HL-60 (cell line): ENCODE measurements at regions not wholly inside any gene's neighbourhood (a gene's known extent, or its start where the extent isn't known, plus 50 kb on each side); places are given as distances from the start of the nearest gene placed in this dataset.

Source experiments
- DNase-seq, 2 experiments: peaks; one replicate each; pipeline ENCODE4 v3.0.0-alpha.2; 2010 to 2020; ENCODE audit warnings: low read depth in 1 of 2, low spot score in 1 of 2
- H3K27ac ChIP-seq: fragments of 250-450 bp; sonication (Bioruptor Pico); replicated peaks from 2 replicates; pipeline ENCODE4 v1.5.1; 2020; ENCODE audit warnings: mild to moderate bottlenecking, moderate library complexity
- H3K27me3 ChIP-seq: fragments of 250-450 bp; sonication (Bioruptor Pico); 2 replicates; pipeline ENCODE4 v1.5.1; 2021; ENCODE audit warnings: mild to moderate bottlenecking, moderate library complexity; ENCODE audit not compliant: insufficient read depth, poor library complexity, severe bottlenecking
- H3K4me3 ChIP-seq: replicated peaks from 2 replicates; pipeline ENCODE4 v1.5.1; 2011; ENCODE audit warnings: mild to moderate bottlenecking, control low read depth, low read length; ENCODE audit not compliant: insufficient read depth
- CTCF ChIP-seq: IDR thresholded peaks from one replicate; pipeline ENCODE4 v1.5.1; 2011; ENCODE audit warnings: low read length, control low read depth, inconsistent platforms; ENCODE audit not compliant: insufficient read depth
- GABPA ChIP-seq: IDR thresholded peaks from 2 replicates; pipeline ENCODE4 v1.6.1; 2012; ENCODE audit warnings: low read depth
- POLR2AphosphoS5 ChIP-seq: IDR thresholded peaks from 2 replicates; pipeline ENCODE4 v1.6.1; 2012; ENCODE audit warnings: low read depth
- REST ChIP-seq: IDR thresholded peaks from 2 replicates; pipeline ENCODE4 v1.6.1; 2012; ENCODE audit warnings: low read depth; ENCODE audit not compliant: insufficient replicate concordance
- SPI1 ChIP-seq: IDR thresholded peaks from 2 replicates; pipeline ENCODE4 v1.6.1; 2012; ENCODE audit warnings: low read depth, mild to moderate bottlenecking, borderline replicate concordance

- H3K27me3 ChIP-seq: no peaks in the 10 kb centered on the region
- no peak overlapping the region for H3K27ac ChIP-seq
- DNase-seq: no peak
- TF ChIP-seq REST: no peak
- no peak for TF ChIP-seq GABPA
- TF ChIP-seq POLR2AphosphoS5: no peak
- no peak for TF ChIP-seq CTCF
- TF ChIP-seq SPI1: no peak
- H3K4me3 ChIP-seq: no peak overlapping the region
Measured at GRCh38 chr3:81087607-81088006, 673.8 kb downstream of the GBE1 start.

- TF ChIP-seq REST (no peak), CTCF (no peak), POLR2AphosphoS5 (no peak), GABPA (no peak)
- no peak for DNase-seq
- no peaks in the 10 kb centered on the region for H3K27me3 ChIP-seq
- H3K4me3 ChIP-seq: no peak overlapping the region
- no peak overlapping the region for H3K27ac ChIP-seq
Measured at GRCh38 chr3:81086348-81086747, 675.1 kb downstream of the GBE1 start.

- Histone ChIP-seq H3K27me3 (no peaks in the 10 kb centered on the region), H3K4me3 (no peak overlapping the region), H3K27ac (no peak overlapping the region)
- TF ChIP-seq CTCF: no peak
- TF ChIP-seq POLR2AphosphoS5: no peak
- no peak for TF ChIP-seq REST
- DNase-seq: no peak
Measured at GRCh38 chr3:81080608-81081007, 680.8 kb downstream of the GBE1 start.
